GM03348 (cell line): ENCODE measurements at regions not wholly inside any gene's neighbourhood (a gene's known extent, or its start where the extent isn't known, plus 50 kb on each side); places are given as distances from the start of the nearest gene placed in this dataset.
"Not testable (repeated sequence)": the region's sequence is repeated elsewhere in the genome, so short reads cannot be mapped to it uniquely, and the experiment has no call there.

Experiments used
- DNase-seq: peaks from one replicate; pipeline ENCODE4 v3.0.0; 2012; ENCODE audit warnings: low spot score

DNA sequence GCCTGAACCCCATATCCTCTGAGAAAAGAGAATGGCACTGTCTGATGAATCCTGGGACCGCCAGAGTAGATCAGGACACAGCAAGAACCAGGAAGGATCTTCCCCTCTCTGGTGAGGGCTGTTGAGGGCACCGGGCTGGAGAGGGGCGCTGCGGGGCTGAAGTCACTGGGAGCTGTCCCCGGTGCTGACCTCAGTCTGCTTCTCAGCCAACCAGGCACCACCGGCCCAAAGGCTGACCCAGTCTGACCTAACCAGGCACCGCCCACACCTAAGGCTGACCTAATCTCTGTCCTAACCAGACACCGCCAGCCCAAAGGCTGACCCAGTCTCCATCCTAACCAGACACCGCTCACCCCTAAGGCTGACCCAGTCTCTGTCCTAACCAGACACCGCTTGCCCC, 82.8 kb downstream of the CPZ start:
- DNase-seq, result no peak

DNA sequence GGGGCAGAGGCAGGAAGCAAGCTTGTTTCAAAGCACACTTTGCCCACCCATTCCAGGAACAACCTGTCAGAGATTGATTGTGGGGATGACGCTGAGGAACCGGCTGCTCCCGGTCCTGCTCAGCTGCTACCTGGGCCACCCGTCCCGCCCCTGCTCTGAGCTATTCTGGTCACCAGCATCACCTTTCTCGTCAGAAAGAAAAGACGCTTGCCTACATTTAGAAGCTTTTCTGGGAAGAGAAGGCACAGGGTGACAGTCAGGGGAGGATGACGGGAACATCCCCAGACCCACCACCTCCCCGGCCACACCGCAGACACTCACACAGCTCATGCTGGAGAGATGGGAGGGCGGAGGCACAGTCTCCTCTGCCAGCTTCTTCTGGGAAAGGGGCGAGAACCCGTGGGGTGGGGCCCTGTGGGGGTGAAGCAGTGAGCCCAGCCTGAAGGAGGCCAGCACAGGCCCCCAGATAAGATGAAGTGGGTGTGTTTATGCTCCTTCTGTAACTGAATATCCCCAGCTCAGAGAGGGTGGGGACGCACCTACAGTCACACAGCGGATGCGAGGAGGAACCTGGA, 81.8 kb downstream of the CPZ start:
- DNase-seq, result no peak

DNA sequence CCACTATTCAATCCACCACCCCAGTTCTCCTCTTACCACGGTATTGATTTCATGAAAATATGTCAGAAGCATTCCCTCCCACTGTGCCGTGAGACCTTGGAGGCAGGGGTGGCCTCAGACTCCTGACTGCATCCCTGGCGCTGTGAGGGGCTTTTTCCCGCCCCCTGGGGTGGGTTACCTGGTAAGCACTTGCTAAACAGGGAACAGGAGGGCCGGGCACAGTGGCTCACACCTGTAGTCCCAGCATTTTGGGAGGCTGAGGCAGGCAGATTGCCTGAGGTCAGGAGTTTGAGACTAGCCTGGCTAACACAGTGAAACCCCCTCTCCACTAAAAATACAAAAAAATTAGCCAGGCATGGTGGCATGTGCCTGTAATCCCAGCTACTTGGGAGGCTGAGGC, 80.5 kb downstream of the CPZ start:
- not testable (repeated sequence) for DNase-seq

DNA sequence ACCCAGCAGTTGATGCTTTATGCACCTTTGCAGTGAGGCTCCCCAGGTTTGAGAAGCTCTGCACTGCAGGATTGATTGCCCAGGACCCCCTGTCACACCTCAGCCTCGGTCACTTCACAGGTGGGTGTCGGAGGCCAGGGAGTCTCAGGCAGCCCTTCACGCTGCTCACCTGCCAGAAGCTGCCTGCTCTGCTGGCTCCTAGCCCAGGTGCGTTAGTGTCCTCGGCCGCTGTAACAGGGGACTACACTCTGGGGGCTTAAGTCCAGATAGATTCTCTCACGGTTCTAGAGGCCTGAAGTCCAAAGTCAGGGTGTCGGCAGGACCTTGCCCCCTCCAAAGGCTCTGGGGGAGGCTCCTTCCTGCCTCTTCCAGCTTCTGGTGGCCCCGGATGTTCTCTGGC, 79.9 kb downstream of the CPZ start:
- DNase-seq, result no peak

DNA sequence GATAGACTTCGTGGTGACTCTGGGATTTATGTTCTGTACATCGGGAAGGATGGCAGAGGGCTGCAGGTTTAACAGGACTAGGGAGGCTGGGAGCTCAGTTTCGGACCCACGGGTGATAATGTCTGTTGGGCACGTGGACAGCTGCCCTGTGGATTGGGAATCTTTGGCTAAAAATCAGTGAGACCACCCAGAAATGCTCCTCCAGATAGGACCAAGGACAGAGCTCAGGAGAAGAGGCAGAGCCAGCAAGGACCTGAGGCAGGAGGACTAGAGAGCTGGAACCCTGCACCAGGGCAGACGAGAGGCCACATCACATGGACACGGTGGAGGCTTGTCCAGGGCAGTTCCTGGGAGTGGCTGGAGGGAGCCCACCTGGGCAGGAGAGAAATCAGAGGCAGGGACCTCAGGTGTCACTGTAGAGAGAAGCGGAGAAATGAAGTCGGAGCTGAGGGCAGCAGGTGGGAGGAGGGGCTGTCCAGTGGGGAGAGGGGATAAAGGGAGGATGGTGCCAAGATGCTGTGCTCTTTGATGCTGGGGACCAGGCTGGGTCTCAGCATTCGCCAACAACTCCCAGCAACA, 79.2 kb downstream of the CPZ start:
- no peak for DNase-seq
